ENCODE measurements at regions not wholly inside any gene's neighbourhood (a gene's known extent, or its start where the extent isn't known, plus 50 kb on each side); places are given as distances from the start of the nearest gene placed in this dataset.
A peak's percentile ranks its signal among the peaks of the same experiment; 100 is the strongest.
"Not testable (repeated sequence)": the region's sequence is repeated elsewhere in the genome, so short reads cannot be mapped to it uniquely, and the experiment has no call there.

DNA sequence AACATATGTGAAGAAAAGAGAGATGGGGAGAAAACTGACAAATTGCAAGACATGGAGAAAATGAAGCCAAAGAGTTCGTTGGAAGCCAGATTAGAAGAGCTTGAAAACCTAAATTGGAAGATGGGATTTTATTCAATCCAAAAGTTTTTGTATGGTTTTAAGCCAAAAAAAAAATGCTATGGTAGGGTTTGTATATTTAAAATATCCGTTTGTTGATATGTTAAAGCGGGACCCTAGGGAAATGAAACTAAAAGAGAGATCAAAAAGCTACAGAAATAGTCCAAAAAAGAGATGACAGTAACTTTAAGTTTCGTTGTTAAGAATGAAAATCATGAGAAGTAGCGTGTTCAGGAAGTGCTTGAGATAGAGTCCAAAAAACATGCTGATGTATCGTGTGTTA lies 617.7 kb upstream of the ADGRL2 start:
- no peaks in the 10 kb centered on the region for H3K4me1 ChIP-seq
- no peak for TF ChIP-seq POLR2A (IDR thresholded peaks at IDR 0.05)
- TF ChIP-seq, protein P1, sequence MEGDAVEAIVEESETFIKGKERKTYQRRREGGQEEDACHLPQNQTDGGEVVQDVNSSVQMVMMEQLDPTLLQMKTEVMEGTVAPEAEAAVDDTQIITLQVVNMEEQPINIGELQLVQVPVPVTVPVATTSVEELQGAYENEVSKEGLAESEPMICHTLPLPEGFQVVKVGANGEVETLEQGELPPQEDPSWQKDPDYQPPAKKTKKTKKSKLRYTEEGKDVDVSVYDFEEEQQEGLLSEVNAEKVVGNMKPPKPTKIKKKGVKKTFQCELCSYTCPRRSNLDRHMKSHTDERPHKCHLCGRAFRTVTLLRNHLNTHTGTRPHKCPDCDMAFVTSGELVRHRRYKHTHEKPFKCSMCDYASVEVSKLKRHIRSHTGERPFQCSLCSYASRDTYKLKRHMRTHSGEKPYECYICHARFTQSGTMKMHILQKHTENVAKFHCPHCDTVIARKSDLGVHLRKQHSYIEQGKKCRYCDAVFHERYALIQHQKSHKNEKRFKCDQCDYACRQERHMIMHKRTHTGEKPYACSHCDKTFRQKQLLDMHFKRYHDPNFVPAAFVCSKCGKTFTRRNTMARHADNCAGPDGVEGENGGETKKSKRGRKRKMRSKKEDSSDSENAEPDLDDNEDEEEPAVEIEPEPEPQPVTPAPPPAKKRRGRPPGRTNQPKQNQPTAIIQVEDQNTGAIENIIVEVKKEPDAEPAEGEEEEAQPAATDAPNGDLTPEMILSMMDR (IDR thresholded peaks at IDR 0.05), result no peak
- intact Hi-C loops (cut with DNase I; ENCODE audit: low total_unique reads), result no loop called here
- DNase-seq, result no peak
- no peaks in the 10 kb centered on the region for H3K36me3 ChIP-seq (ENCODE audit: low read depth, missing control alignments)
- H3K27ac ChIP-seq, result no peak overlapping the region
- H3K9me3 ChIP-seq, result no peaks in the 10 kb centered on the region
- no peak overlapping the region for H3K4me3 ChIP-seq
- no peaks in the 10 kb centered on the region for H3K27me3 ChIP-seq
- WGBS, 2 donors, result 78 to 93% methylated on average over 6 of the region's 6 CpGs

DNA sequence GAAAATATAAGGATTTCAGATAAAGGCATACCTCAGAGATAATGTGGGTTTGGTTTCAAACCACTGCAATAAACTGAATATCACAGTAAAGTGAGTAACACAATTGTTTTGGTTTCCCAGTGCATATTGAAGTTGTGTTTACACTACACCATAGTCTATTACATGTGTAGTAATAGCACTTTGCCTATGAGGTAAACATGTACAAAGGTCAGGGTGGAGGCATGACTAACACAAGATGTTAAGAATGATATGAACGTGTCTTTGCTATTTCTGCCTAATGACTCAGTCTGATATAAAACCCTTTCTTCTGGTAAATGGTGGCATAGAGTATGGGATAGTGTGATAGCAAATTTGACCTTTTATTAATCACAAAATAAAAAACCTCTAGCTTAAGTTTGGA lies 621.5 kb upstream of the ADGRL2 start:
- H3K27ac ChIP-seq, result no peak overlapping the region
- no peaks in the 10 kb centered on the region for H3K4me1 ChIP-seq
- WGBS, 2 donors, result 43 to 57% methylated on average over 1 of the region's 1 CpG
- no peaks in the 10 kb centered on the region for H3K9me3 ChIP-seq
- DNase-seq, result no peak
- TF ChIP-seq POLR2A (IDR thresholded peaks at IDR 0.05), result no peak
- TF ChIP-seq, protein P1 (IDR thresholded peaks at IDR 0.05), result no peak
- no peak overlapping the region for H3K4me3 ChIP-seq
- H3K27me3 ChIP-seq, result no peaks in the 10 kb centered on the region
- intact Hi-C loops (cut with DNase I; ENCODE audit: low total_unique reads), result no loop called here
- H3K36me3 ChIP-seq (ENCODE audit: low read depth, missing control alignments), result no peaks in the 10 kb centered on the region

DNA sequence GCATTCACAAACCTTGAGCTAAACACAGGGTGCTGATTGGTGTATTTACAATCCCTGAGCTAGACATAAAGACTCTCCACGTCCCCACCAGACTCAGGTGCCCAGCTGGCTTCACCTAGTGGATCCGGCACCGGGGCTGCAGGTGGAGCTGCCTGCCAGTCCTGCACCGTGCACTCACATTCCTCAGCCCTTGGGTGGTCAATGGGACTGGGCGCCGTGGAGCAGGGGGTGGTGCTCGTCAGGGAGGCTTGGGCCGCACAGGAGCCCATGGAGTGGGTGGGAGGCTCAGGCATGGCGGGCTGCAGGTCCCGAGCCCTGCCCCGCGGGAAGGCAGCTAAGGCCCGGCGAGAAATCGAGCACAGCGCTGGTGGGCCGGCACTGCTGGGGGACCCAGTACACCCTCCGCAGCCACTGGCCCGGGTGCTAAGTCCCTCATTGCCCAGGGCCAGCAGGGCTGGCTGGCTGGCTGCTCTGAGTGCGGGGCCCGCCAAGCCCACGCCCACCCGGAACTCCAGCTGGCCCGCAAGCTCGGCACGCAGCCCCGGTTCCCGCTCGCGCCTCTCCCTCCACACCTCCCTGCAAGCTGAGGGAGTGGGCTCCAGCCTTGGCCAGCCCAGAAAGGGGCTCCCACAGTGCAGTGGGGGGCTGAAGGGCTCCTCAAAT lies 622.2 kb upstream of the ADGRL2 start:
- H3K9me3 ChIP-seq; DNase-seq; H3K27me3 ChIP-seq; H3K36me3 ChIP-seq (ENCODE audit: low read depth, missing control alignments); intact Hi-C loops (cut with DNase I; ENCODE audit: low total_unique reads); H3K27ac ChIP-seq; H3K4me1 ChIP-seq: not testable (repeated sequence)
- 30 to 50% methylated on average over 7 to 17 of the region's 30 CpGs for WGBS, 2 donors
- peak overlapping the region in 1 of 2 donors; percentile 21 for H3K4me3 ChIP-seq

DNA sequence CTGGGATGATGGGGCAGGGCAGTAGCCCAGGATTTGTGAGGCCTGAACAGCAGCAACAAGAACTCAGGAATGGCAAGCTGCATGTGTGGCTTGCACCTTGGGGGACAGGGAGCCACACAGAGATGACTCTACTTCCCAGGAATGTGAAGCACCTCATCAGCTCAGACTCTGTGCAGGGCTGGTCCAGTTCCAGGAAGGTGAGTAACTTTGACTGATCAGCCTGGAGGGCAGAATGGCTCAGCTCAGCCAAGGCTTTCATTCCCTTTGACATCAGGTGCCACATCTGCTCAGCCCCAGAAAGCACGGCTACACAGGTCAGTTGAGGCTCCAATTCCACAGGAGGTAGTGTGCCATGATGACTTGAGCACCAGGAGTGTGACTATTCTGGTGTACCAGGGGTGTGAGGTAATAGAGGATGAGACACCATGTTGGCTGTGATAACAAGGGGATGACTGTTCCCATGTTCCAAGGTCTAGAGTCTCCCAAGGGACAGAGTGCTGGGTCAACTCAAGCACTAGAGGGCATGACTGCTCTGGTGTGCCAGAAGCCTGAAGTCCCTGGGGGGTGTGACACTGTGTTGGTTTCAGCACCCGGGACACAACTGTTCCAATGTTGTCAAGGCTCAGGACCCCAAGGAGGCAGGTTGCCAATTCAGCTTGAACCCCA lies 625.8 kb upstream of the ADGRL2 start:
- Histone ChIP-seq H3K4me3 (no peak overlapping the region), H3K27ac (no peak overlapping the region), H3K27me3 (no peaks in the 10 kb centered on the region), H3K4me1 (no peaks in the 10 kb centered on the region), H3K9me3 (no peaks in the 10 kb centered on the region), H3K36me3 (ENCODE audit: low read depth, missing control alignments) (no peaks in the 10 kb centered on the region)
- TF ChIP-seq, protein P1 (IDR thresholded peaks at IDR 0.05), result no peak
- TF ChIP-seq POLR2A (IDR thresholded peaks at IDR 0.05), result no peak
- intact Hi-C loops (cut with DNase I; ENCODE audit: low total_unique reads), result no loop called here
- WGBS, 2 donors, result 80 to 100% methylated on average over 2 of the region's 2 CpGs
- no peak for DNase-seq

DNA sequence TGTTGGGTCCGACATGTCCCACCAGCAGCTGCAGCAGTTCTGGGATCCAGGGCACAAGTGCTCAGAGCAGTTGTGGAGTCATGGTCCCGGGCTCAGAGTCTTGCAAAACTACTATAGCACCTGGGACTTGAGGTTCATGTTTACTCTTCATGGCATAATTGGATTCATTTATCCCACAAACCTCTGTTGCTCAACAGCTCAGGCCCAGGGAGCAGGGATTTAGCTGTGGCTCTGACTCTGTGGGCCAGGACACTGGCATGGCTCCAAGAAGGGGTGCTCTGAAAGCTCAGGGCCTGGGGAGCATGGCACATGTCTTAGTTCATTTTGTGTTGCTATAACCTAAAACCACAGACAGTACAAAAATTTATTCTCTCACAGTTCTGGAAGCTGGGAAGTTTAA lies 626.7 kb upstream of the ADGRL2 start:
- 100% methylated on average over 2 of the region's 2 CpGs for WGBS, 2 donors
- no peak overlapping the region for H3K27ac ChIP-seq
- H3K36me3 ChIP-seq (ENCODE audit: low read depth, missing control alignments), result no peaks in the 10 kb centered on the region
- no peaks in the 10 kb centered on the region for H3K9me3 ChIP-seq
- no peaks in the 10 kb centered on the region for H3K4me1 ChIP-seq
- intact Hi-C loops (cut with DNase I; ENCODE audit: low total_unique reads), result no loop called here
- no peak overlapping the region for H3K4me3 ChIP-seq
- no peaks in the 10 kb centered on the region for H3K27me3 ChIP-seq
- no peak for DNase-seq
- no peak for TF ChIP-seq POLR2A (IDR thresholded peaks at IDR 0.05)
- TF ChIP-seq, protein P1 (IDR thresholded peaks at IDR 0.05), result no peak
